GM21576 (cell line): ENCODE measurements at regions not wholly inside any gene's neighbourhood (a gene's known extent, or its start where the extent isn't known, plus 50 kb on each side); places are given as distances from the start of the nearest gene placed in this dataset.
A peak's percentile ranks its signal among the peaks of the same experiment; 100 is the strongest.
"Not testable (repeated sequence)": the region's sequence is repeated elsewhere in the genome, so short reads cannot be mapped to it uniquely, and the experiment has no call there.

Source experiments
- ATAC-seq: cut with Tn5 transposase; IDR thresholded peaks from one replicate; pipeline ENCODE4 v1.9.1; 2021; ENCODE audit warnings: mild to moderate bottlenecking, moderate library complexity; ENCODE audit not compliant: unreplicated experiment

DNA sequence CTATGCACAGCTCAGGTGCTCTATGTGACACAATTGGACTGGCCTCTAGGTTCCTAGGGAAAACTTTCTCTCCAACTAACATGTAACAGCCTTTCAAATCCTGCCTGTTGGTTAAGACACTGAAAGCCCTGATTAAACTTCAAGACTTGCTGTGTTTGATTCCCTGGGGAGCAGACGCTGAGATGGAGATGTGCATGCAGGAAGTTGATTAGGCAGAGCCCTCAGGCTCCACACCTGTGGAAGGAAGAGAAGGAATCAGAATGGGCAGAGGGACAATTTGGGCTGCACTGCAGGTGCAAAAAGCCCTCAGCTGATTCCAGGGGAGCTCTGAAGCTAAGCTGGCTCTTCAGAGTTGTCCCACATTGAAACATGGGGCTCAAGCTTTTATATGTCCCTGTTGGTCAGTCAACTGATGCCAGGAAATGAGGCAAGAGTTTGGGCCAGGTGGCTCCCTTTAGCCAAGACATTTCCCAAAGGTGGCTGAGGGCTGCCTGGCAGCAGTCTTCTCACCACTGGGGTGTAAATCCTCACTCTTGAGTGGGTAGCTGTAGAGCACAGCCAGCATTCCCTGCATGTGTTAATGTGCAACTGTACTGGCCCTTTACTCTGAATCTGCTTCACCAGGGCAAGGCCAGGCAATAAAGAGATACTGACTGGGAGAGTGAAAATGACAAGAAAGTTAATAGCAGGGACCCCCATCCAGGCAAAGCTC, 199.5 kb upstream of the DDX18 start:
- no peak for ATAC-seq

DNA sequence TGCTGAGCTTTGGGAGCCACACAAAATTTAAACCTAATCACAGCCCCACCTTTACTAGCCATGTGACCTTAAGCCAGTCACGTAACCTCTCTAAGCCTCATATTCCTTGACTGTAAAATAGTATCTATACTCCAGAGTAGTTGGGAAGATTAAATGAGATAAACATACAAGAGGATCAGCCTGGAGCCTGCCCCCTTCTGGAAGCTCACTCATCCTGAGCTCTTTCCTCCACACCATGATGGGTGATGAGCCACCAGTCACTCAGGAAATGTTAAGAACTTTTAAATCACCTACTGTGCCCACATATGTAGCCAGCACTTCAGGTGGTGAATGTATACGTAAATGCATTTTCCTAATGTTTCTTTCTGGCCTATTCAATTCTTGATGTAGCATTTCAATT, 195.9 kb upstream of the DDX18 start:
- ATAC-seq, result no peak

DNA sequence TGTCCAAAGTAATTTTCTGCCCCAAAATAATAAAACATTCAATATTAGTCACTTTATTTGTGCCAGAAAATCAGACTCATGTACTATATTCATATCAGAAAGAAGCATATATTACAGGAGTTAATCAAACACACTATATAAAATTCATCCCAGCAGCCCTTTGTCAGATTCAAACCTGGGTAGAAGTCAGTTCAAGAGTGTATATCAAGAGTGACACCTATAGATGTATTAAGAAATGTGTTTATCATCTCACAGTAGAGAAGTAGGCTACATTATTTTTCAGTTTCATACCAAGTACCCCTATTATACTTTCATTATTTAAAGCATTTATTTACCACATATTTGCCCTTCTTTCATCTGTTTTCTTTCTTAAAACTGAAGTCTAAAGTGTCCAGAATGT, 193.2 kb upstream of the DDX18 start:
- no peak for ATAC-seq

DNA sequence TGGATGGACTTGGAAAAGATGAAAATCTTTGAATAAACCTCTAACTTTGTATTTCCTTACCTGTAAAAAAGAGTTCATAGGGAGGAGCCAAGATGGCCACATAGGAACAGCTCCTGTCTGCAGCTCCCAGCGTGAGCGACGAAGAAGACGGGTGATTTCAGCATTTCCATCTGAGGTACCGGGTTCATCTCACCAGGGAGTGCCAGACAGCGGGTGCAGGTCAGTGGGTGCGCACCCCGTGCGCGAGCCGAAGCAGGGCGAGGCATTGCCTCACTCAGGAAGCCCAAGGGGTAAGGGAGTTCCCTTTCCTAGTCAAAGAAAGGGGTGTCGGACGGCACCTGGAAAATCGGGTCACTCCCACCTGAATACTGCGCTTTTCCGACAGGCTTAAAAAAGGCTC, 191.3 kb upstream of the DDX18 start:
- not testable (repeated sequence) for ATAC-seq

DNA sequence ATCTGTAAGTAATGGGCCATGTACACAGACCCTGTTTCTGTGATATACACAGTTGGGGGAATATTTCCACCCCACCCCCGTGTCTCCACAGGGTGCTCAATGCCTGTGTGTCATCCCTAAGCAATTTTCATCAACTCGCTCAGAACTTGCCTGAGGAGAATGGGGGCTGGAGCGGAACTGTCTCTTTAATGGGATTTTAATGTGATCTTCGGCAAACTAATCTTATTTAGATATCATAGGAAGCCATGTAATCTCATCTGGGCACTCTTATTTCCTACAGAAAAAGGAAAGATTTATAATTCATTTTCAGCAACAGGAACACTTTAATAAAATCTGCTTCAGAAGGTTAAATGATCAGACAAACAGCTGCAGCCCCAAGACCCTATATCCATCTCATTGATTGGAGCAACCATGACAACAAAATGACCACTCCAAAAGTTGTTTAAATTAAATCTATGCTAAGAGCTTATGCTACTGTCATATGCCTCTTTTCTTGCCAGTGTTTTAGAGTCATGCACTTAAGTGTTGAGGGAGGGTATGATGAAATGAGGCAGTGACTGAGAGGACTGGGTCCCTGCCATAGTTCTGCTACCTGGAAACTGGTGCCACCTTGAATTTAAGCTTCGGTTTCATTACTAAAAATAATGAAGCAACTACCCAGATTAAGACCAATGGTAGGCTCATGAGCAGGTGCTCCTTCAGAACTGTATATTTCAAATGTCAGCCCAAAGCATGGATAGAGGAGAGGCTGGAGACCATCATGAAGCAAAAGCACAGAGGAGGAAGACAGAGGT, 183.1 kb upstream of the DDX18 start:
- no peak for ATAC-seq

DNA sequence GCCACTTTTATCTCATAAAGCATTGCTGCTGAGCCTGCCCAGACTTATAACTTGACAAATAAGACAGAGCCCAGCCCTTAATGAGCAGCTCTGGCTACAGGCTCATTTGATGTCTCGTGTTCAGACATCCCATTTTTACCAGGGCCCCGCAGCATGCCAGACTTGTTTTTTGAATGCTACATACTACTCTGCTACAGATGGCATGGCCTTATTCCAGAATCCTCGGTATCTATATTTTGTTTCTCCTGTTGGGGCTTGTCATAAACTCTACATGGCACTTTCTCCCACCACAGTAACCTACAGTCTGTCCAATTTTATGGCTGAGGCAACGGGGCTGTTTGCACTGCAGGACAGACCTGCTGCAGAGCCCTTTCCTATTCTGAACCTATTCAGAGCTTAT, 179.0 kb upstream of the DDX18 start:
- ATAC-seq, result no peak

DNA sequence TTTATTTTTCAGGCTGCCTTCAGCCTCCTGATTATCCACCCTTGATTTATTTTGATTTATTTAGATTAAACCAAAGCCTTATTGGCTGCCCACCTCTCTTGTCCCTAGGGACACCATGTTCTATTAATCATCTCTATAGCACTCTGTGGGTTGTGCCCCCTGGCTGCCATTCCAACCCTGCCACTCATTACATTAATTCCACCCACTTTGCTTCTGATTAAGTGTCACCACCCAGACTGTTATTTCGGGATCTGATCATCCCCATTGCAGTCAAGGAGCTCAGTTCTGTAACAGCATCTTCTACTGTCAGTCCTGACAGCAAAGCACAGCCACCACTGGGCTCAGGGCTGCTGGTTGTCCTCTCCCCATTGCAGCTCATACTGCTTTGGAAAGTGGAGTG, 175.1 kb upstream of the DDX18 start:
- ATAC-seq, result no peak

DNA sequence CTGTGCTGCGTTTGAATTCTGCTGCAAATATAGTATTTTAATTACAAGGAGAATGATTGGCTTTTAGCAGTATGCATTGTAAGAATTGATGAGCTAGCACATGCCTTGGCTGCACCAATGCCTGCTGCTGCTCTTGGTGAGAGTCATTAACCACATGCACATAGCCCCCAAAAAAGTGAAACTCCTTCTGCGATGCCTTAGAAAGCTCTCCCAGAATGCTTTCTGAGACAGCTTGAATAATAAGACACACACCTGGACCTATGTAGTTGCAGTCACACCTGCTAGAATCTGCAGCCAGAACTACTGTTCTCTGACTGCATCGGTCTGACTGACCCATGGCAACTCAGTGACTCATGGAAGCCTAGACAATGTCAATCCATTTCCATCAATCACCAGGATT, 170.1 kb upstream of the DDX18 start:
- ATAC-seq, result no peak

DNA sequence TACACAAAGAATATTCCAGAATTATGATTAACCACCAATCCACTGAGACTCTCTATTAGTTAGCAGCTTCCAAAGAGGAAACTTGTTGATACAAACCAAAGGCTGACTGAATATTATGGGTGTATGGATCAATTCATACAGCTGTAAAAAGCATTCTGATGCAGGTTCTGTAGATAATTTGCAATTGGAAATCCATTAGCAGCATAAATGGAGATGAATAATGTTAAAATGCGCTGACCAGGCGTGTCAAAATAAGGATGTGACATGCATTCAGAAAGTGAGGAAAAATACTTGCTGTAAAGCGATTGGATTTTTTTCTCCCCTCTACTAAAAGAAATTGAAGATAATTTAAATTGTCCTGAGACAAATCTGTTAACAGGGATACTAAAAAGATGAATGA, 169.0 kb upstream of the DDX18 start:
- ATAC-seq, result no peak

DNA sequence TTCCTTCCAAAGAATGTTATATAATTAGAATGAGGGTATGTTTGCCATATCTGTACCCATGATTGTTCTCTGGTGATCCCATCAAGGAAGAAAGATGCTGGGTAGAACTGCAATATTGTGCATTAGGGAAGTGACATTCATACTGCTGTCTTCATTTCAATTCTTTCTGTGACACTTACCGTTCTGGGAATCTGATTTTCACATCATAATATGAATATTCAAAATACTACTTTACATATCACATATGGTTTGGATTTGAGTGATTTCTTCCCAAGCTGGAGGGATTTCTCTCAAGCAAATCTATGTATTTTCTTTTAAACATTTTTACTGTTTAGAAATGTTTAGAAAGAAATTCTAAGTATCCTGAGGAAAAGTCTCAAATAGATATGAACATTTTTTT, 168.4 kb upstream of the DDX18 start:
- ATAC-seq, result no peak

DNA sequence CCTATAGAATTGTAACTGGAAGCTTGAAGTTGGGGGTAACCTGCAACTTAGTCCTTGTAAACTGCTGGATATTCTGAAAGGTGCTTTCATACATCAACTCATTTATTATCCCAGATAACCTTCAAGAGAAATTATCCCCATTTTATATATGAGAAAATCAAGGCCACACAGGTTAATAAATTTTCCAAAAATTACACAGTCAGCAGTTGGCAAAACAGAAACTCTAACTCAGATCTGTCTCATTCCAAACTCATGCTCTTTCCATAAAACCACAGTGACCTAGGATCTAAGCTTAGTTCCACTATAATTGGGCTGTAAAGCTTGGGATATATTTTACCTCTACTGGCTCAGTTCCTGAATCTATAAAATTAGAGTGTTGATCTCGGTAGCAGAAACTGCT, 167.6 kb upstream of the DDX18 start:
- no peak for ATAC-seq

DNA sequence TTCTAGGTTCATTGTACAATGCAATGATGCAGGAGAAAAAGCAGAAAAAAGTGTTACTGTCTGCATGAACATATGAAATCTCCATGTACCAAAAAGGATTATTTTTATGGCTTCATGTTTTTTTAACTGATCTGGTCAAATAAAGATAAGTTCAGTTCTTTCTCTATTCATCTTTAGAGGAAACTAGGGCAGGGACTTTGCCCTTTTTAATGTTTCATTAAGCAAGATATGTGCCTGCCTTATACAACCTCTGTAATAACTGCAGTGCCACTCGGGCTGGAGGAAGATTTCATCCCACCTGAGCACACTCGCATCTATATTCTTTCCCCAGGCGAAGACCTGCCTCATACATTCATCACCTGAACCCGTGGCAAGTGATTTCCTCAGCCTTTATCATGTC, 157.9 kb upstream of the DDX18 start:
- no peak for ATAC-seq

DNA sequence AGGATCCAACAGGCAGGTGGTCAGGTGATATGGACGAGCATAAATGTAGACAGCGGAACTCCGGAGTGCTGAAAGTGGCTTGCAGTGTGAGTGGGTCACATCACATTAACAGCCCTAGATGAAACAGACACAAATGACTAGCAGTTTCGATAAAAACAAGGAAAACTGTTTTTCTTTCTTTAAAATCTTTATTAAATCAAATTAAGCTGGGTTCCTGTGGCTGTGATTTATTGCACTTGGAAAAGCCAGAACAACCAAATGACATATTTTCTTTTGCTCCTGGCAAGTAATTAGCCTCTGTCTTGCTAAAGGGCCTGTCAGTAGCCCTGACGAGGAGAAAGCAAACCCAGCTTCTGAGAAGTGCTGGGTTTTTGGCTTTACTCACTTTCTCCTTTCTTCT, 152.9 kb upstream of the DDX18 start:
- ATAC-seq, result no peak

DNA sequence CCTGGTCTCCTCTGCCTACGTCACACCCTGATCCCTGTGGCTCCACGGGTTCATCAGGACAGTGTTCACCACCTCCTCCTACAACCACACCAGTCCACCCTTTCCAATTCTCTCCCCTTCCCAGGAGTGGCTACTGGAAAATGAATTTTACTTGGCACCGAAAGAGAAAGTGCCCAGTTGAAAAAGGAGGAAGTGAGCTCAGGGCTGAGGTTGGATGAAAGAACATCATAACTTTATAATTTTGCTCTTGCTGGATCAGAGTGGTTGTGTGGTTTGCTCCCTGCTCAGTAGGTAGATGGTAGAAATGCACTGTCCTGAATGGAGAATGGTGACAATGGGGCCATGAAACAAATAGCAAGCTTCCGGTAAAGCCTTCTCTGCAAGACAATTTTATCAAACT, 140.3 kb upstream of the DDX18 start:
- ATAC-seq, result no peak

DNA sequence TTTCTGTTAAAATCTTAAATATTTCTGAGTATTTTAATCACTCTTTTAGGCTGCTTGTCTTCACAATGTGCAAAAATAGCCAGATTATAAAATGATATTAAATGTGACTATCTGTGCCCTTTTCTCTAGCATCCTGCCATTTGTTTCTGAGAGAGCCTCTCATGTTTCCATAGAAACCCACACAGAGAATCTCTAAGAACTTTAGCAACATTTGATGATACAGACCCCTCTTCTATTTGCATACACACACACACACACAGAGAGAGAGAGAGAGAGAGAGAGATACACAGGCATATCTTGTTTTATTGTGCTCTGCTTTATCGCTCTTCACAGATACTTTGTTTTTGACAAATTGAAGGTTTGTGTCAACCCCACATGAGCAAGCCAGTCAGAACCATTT, 134.5 kb upstream of the DDX18 start:
- ATAC-seq, result no peak

DNA sequence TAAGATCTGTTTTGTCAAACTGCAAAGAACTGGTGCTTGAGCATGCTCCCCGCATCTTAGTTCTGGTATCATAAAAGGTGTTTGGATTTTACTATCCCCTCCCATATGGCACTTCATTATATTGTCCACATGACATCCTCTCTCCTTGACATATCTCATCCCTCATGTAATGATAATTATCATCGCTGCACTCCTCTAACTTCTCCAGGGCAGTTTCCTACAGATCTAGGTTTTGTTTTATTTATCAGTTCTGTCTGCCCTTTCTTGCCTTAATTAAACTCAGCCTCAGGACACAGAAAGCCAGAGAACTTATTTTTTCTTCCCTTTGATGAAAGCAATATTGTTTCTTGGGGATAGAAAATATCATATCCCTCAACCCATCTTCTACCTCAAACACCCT, 129.6 kb upstream of the DDX18 start:
- ATAC-seq, result no peak

DNA sequence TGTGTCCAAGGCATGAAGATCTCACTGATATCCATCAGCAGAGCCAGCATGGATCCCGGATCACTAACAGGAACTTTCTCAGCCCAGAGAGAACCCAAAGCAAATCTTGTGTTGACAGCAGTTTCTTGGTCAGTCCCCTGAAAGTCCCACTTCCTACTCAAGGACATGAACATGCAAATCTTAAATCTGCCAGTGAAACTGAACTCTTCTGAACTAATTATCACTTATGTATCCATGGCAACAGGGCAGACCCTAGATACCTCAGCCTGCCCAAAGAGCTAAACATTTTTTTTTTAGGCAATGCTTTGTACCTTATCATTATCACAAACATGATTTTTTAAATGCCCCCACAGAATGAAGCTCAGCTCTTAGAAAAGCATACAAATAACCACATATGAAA, 127.8 kb upstream of the DDX18 start:
- peak; percentile 95 for ATAC-seq

DNA sequence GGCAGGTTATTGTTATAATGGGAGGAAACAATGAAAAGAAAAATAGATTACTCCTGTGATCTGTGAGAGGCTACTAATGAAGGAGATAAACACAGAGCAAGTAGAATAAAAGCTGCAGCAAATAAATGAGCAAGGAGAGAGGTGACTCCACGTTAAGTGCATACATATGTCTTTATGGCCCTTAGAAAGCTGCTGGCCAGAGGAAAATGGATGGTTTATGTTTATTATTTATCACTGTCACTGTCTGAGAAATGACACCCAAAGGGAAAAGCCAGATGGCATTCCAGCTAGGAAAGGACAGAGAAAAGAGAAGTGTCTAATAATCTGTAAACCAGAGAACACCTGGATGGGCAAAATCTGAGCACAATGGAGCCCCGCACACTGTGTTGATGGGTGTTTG, 122.9 kb upstream of the DDX18 start:
- no peak for ATAC-seq

DNA sequence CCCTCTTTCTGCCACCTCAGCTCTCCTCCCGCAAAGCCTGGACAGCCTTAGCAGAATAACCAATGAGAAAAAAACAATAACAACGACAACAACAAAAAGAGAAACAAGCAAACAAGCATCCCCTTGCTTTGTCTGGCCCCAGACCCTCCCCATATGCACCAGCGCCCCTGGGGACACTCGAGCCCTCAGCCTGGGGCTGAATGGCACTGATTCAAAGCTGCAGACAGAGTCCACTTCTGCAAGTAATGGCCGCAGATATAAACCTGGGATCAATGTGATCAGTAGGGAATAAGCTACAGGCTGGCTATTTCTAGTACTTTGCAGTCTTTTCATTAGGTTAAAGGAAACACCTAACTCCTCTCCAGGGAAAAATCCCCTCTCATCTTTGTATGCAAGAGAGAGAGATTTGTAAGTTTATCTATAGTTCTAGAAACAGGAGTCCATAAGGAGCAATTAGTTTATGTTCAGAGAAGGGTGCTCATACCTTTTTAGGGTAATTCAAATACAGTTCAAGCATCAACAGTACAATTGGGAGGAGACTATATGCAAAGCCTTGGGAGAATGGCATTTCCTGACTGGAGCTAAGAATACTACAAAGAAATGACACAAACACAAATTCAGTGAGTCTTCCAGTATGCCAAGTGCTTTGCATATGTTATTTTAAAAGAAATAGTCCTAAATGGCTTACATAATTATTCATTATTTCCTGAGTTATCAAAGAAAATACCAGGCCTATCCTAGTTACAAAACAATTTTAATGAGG, 122.3 kb upstream of the DDX18 start:
- ATAC-seq, result no peak

DNA sequence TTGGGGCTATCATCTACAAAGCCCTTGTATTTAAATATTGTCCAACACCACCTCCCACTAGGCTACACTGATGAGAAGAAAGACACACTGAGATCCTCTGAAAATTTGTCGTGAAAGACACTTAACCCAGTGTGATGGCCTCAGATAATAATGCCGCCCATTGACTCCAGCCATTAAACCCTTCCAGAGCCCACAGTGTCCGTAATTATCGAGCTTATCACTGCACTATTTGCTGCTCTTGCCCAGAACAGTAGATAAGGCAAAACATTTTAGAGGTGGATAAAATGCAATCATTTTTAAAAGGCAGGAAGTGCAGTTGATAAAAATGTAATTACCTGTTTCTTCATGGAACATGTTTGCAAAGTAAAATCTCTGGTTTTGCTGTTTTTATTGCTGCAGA, 121.3 kb upstream of the DDX18 start:
- no peak for ATAC-seq

DNA sequence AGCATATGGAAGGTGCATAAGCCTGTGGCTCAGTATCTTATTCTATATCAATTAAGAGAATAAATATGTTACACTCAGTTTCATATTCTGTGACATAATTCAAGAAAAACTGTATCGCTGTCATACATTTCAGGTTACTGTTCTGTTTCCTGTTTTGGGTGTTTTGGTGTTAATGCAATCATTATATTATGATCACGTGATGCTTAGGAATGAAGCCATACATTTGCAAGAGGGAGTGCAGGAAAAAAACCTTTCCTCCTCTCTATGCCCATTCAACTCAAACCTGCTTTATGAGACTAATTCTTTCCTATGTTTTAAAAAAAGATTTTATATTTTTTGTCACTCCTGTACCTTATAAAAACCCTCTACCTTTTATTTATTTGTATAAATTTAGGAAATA, 120.8 kb upstream of the DDX18 start:
- no peak for ATAC-seq

DNA sequence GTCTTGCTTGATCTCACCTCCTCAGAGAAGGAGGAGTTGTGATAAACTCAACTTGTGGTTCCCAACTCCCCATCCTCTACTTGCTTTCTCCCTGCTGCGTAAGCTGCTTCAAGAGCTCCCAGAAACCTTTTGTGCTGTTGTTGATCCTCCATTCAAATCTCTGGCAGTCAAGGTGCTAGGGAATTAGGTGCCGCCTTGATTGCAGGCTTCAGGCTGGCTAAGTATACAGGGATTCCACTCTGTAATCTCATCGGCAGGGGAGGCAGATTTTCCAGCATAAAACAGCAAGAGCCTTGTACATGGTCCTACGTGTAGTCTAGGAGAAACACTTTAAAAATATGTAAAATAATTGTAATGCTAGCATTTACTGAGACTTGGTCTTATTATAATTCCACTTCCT, 116.2 kb upstream of the DDX18 start:
- no peak for ATAC-seq
